ENCODE measurements at regions not wholly inside any gene's neighbourhood (a gene's known extent, or its start where the extent isn't known, plus 50 kb on each side); places are given as distances from the start of the nearest gene placed in this dataset.

DNA sequence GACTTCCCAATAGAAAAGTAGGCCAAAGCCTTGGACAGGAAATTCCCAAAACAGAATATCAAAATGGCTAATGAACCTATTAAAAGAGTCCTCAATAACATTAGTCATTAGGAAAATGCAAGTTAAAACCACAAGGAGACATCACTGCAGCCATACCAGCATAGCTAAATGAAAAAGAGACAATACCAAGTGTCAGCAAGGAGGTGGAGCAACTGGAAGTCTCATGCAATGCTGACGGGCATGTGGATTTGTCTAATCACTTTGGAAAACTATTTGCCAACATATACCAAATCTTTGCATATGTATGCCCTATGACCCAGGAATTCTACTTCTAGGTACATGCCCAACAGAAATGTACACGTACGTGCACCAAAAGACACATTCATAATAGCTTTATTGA, 60.5 kb upstream of the PLEKHG3 start:
- Histone ChIP-seq H3K9me3 (ENCODE audit: low read depth) (no peaks in the 10 kb centered on the region), H3K79me2 (ENCODE audit: low read depth) (no peaks in the 10 kb centered on the region), H2AFZ (replicated peaks) (no peak overlapping the region), H3K4me1 (peaks cover 29% of the 10 kb centered on the region), H3K4me2 (no peak overlapping the region), H3K27me3 (no peaks in the 10 kb centered on the region), H3K9ac (no peak overlapping the region), H3F3A (ENCODE audit: low read depth) (peaks cover 12% of the 10 kb centered on the region), H3K36me3 (no peaks in the 10 kb centered on the region), H3K4me3 (no peak overlapping the region), H4K20me1 (ENCODE audit: low read depth) (no peaks in the 10 kb centered on the region), H3K27ac (no peak overlapping the region)
- Mint-ChIP-seq H3K36me3 (no peaks in the 10 kb centered on the region), H3K9me3 (peaks cover 6% of the 10 kb centered on the region), H3K27me3 (ENCODE audit: insufficient read depth, low read depth) (peaks cover 4% of the 10 kb centered on the region), H3K4me1 (peaks cover 21% of the 10 kb centered on the region), H3K27ac (no peak overlapping the region), H3K4me3 (no peak overlapping the region)
- no peak for TF ChIP-seq CTCF (IDR thresholded peaks at IDR 0.05)
- TF ChIP-seq EZH2phosphoT487 (IDR thresholded peaks at IDR 0.05), result no peak
- no peak for TF ChIP-seq EZH2 (IDR thresholded peaks at IDR 0.05)
- DNase-seq (ENCODE audit: low spot score), result no peak

- H3K4me3 Mint-ChIP-seq, result no peak overlapping the region
- H3K79me2 ChIP-seq (ENCODE audit: low read depth), result no peaks in the 10 kb centered on the region
- no peaks in the 10 kb centered on the region for H3K9me3 ChIP-seq (ENCODE audit: low read depth)
- peaks cover 19% of the 10 kb centered on the region for H3K4me1 ChIP-seq
- no peaks in the 10 kb centered on the region for H4K20me1 ChIP-seq (ENCODE audit: low read depth)
- no peaks in the 10 kb centered on the region for H3K36me3 Mint-ChIP-seq
- H3F3A ChIP-seq (ENCODE audit: low read depth), result peaks cover 3% of the 10 kb centered on the region
- H2AFZ ChIP-seq (replicated peaks), result peak overlapping the region; percentile 65
- no peaks in the 10 kb centered on the region for H3K36me3 ChIP-seq
- H3K27ac Mint-ChIP-seq, result no peak overlapping the region
- H3K4me1 Mint-ChIP-seq, result peaks cover 13% of the 10 kb centered on the region
- no peaks in the 10 kb centered on the region for H3K27me3 Mint-ChIP-seq (ENCODE audit: insufficient read depth, low read depth)
- H3K4me2 ChIP-seq, result no peak overlapping the region
- DNase-seq (ENCODE audit: low spot score), result no peak
- TF ChIP-seq CTCF (IDR thresholded peaks at IDR 0.05) (no peak), EZH2phosphoT487 (IDR thresholded peaks at IDR 0.05) (no peak), EZH2 (IDR thresholded peaks at IDR 0.05) (no peak)
- no peaks in the 10 kb centered on the region for H3K27me3 ChIP-seq
- no peak overlapping the region for H3K27ac ChIP-seq
- H3K4me3 ChIP-seq, result no peak overlapping the region
- peaks cover 6% of the 10 kb centered on the region for H3K9me3 Mint-ChIP-seq
- no peak overlapping the region for H3K9ac ChIP-seq
Measured at GRCh38 chr14:64644629-64645028, 59.6 kb upstream of the PLEKHG3 start.

- Mint-ChIP-seq H3K36me3 (no peaks in the 10 kb centered on the region), H3K4me3 (peak overlapping the region; percentile 39), H3K27ac (peak overlapping the region; percentile 36), H3K4me1 (peaks cover 13% of the 10 kb centered on the region), H3K9me3 (peaks cover 6% of the 10 kb centered on the region), H3K27me3 (ENCODE audit: insufficient read depth, low read depth) (no peaks in the 10 kb centered on the region)
- TF ChIP-seq EZH2phosphoT487 (IDR thresholded peaks at IDR 0.05) (no peak), EZH2 (IDR thresholded peaks at IDR 0.05) (no peak), CTCF (IDR thresholded peaks at IDR 0.05) (no peak)
- H3K27me3 ChIP-seq, result no peaks in the 10 kb centered on the region
- no peaks in the 10 kb centered on the region for H3F3A ChIP-seq (ENCODE audit: low read depth)
- no peak overlapping the region for H3K9ac ChIP-seq
- H3K4me2 ChIP-seq, result peak overlapping the region; percentile 16
- no peaks in the 10 kb centered on the region for H3K36me3 ChIP-seq
- H2AFZ ChIP-seq (replicated peaks), result peak overlapping the region; percentile 65
- no peaks in the 10 kb centered on the region for H3K9me3 ChIP-seq (ENCODE audit: low read depth)
- no peaks in the 10 kb centered on the region for H3K79me2 ChIP-seq (ENCODE audit: low read depth)
- H3K4me1 ChIP-seq, result peaks cover 13% of the 10 kb centered on the region
- H4K20me1 ChIP-seq (ENCODE audit: low read depth), result no peaks in the 10 kb centered on the region
- no peak overlapping the region for H3K4me3 ChIP-seq
- peak; percentile 55 for DNase-seq (ENCODE audit: low spot score)
- H3K27ac ChIP-seq, result peak overlapping the region; percentile 20
Measured at GRCh38 chr14:64645220-64645892, 58.9 kb upstream of the PLEKHG3 start.
